NCI-H510A treated with DMSO at 0.1 percent for 48 hours (cell line): ENCODE measurements at regions not wholly inside any gene's neighbourhood (a gene's known extent, or its start where the extent isn't known, plus 50 kb on each side); places are given as distances from the start of the nearest gene placed in this dataset.

Experiments
- DNase-seq: peaks from one replicate; lab custom pipeline; 2025; lab: John Stamatoyannopoulos, UW

GRCh38 chr18:34075963-34076860 lies 148.5 kb downstream of the NOL4 start:
- DNase-seq = no peak

- no peak for DNase-seq
Measured at GRCh38 chr18:34061226-34061625, 163.5 kb downstream of the NOL4 start.

- no peak for DNase-seq
Measured at GRCh38 chr18:34055227-34055626, 169.5 kb downstream of the NOL4 start.

GRCh38 chr18:34050661-34051060 lies 174.1 kb downstream of the NOL4 start:
- DNase-seq = no peak

GRCh38 chr18:34049511-34049910 lies 175.2 kb downstream of the NOL4 start:
- no peak for DNase-seq

- DNase-seq = no peak
Measured at GRCh38 chr18:34048423-34048822, 176.3 kb downstream of the NOL4 start.

- no peak for DNase-seq
Measured at GRCh38 chr18:34042423-34043146, 182.1 kb downstream of the NOL4 start.

GRCh38 chr18:34039611-34040010 lies 185.1 kb downstream of the NOL4 start:
- DNase-seq = no peak

GRCh38 chr18:34039201-34039600 lies 185.5 kb downstream of the NOL4 start:
- DNase-seq = no peak

GRCh38 chr18:34038086-34038485 lies 186.6 kb downstream of the NOL4 start:
- no peak for DNase-seq

- DNase-seq = no peak
Measured at GRCh38 chr18:34033968-34034367, 190.7 kb downstream of the NOL4 start.

- no peak for DNase-seq
Measured at GRCh38 chr18:34031810-34032209, 192.9 kb downstream of the NOL4 start.

GRCh38 chr18:34028324-34028723 lies 196.4 kb downstream of the NOL4 start:
- no peak for DNase-seq

GRCh38 chr18:34025191-34025801 lies 199.4 kb downstream of the NOL4 start:
- DNase-seq = no peak

- DNase-seq = no peak
Measured at GRCh38 chr18:34023471-34023870, 201.2 kb downstream of the NOL4 start.

- no peak for DNase-seq
Measured at GRCh38 chr18:34018336-34018735, 206.4 kb downstream of the NOL4 start.

GRCh38 chr18:34003687-34004086 lies 221.0 kb downstream of the NOL4 start:
- DNase-seq = no peak

GRCh38 chr18:34002130-34002529 lies 222.6 kb downstream of the NOL4 start:
- DNase-seq = no peak

GRCh38 chr18:34001376-34001775 lies 223.3 kb downstream of the NOL4 start:
- no peak for DNase-seq

GRCh38 chr18:33987206-33987605 lies 237.5 kb downstream of the NOL4 start:
- no peak for DNase-seq

GRCh38 chr18:33983126-33983525 lies 241.6 kb downstream of the NOL4 start:
- DNase-seq = no peak

GRCh38 chr18:33960417-33960816 lies 264.3 kb downstream of the NOL4 start:
- DNase-seq = peak; percentile 89

GRCh38 chr18:33959609-33960008 lies 265.1 kb downstream of the NOL4 start:
- DNase-seq = peak; percentile 89
